ENCODE measurements at regions not wholly inside any gene's neighbourhood (a gene's known extent, or its start where the extent isn't known, plus 50 kb on each side); places are given as distances from the start of the nearest gene placed in this dataset.

DNA sequence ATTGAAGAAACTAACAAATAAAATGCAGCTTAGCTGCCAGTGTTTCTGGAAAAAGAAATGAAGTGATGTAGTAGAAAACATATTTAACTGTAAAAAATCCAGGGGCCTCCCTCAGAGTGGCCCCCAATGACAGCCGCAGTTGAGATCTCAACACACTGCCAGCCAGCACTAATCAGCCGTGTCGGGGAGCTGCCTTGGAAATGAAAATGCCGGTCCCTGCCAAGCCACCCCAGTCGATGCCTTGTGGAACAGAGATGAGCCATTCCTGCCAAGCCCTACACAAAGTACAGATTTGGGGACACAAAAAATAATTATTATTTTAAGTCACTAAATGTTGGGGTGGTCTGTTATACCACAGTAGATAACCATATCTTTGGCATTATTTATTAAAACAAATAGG is 1342.4 kb downstream of the EFNB2 start:
- TF ChIP-seq, protein P1, sequence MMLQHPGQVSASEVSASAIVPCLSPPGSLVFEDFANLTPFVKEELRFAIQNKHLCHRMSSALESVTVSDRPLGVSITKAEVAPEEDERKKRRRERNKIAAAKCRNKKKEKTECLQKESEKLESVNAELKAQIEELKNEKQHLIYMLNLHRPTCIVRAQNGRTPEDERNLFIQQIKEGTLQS (IDR thresholded peaks at IDR 0.05; ENCODE audit: insufficient read depth, low read depth, low read length) = no peak
- TF ChIP-seq, protein P2, sequence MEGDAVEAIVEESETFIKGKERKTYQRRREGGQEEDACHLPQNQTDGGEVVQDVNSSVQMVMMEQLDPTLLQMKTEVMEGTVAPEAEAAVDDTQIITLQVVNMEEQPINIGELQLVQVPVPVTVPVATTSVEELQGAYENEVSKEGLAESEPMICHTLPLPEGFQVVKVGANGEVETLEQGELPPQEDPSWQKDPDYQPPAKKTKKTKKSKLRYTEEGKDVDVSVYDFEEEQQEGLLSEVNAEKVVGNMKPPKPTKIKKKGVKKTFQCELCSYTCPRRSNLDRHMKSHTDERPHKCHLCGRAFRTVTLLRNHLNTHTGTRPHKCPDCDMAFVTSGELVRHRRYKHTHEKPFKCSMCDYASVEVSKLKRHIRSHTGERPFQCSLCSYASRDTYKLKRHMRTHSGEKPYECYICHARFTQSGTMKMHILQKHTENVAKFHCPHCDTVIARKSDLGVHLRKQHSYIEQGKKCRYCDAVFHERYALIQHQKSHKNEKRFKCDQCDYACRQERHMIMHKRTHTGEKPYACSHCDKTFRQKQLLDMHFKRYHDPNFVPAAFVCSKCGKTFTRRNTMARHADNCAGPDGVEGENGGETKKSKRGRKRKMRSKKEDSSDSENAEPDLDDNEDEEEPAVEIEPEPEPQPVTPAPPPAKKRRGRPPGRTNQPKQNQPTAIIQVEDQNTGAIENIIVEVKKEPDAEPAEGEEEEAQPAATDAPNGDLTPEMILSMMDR (IDR thresholded peaks at IDR 0.05; ENCODE audit: control extremely low read depth in 1 of 3, insufficient read depth in 1 of 3, low read depth in 1 of 3, low read length in 3 of 3) = no peak
- TF ChIP-seq RAD21 (IDR thresholded peaks at IDR 0.05 in 1 of 2, conservative IDR thresholded peaks at IDR 0.05 in 1 of 2; ENCODE audit: low read depth in 2 of 2, low read length in 2 of 2) (no peak), RNF2 (IDR thresholded peaks at IDR 0.05; ENCODE audit: borderline replicate concordance, low read depth, low read length, missing control alignments, poor library complexity, severe bottlenecking) (no peak), TCF12 (IDR thresholded peaks at IDR 0.05; ENCODE audit: low read depth, low read length) (no peak), NRF1 (IDR thresholded peaks at IDR 0.05; ENCODE audit: low read depth, low read length) (no peak), EZH2 (IDR thresholded peaks at IDR 0.05; ENCODE audit: low read depth, low read length, severe bottlenecking) (no peak), EGR1 (IDR thresholded peaks at IDR 0.05; ENCODE audit: borderline replicate concordance, low read depth, low read length) (no peak), KDM5A (IDR thresholded peaks at IDR 0.05; ENCODE audit: low read length) (no peak)
- TF ChIP-seq, protein P3, sequence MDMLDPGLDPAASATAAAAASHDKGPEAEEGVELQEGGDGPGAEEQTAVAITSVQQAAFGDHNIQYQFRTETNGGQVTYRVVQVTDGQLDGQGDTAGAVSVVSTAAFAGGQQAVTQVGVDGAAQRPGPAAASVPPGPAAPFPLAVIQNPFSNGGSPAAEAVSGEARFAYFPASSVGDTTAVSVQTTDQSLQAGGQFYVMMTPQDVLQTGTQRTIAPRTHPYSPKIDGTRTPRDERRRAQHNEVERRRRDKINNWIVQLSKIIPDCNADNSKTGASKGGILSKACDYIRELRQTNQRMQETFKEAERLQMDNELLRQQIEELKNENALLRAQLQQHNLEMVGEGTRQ (IDR thresholded peaks at IDR 0.05; ENCODE audit: low read length) = no peak
